Kidney (tissue), 13 donors: ENCODE measurements at regions not wholly inside any gene's neighbourhood (a gene's known extent, or its start where the extent isn't known, plus 50 kb on each side); places are given as distances from the start of the nearest gene placed in this dataset.

Experiments used
- DNase-seq, 5 donors: peaks; one replicate each; pipeline ENCODE4 v3.0.0-alpha.2; 2013 to 2020
- FAIRE-seq: peaks from 2 replicates; lab custom pipeline; 2012; peaks lifted over from hg19 to GRCh38; lab: Jason Lieb, UNC
- H3K27ac ChIP-seq, 2 donors: one replicate each; pipeline ENCODE4 v1.7.0; 2013; ENCODE audit warnings: low read depth in 2 of 2, low read length in 2 of 2, inconsistent platforms in 1 of 2
- H3K27me3 ChIP-seq: one replicate; pipeline ENCODE4 v1.7.1; 2013; ENCODE audit warnings: low read length, inconsistent platforms; ENCODE audit not compliant: control insufficient read depth, insufficient read depth
- H3K36me3 ChIP-seq, 3 donors: one replicate each; pipeline versions ENCODE4 v1.7.0 to v1.7.1; 2013; ENCODE audit warnings: low read length in 3 of 3, control low read depth in 1 of 3, inconsistent platforms in 1 of 3; ENCODE audit not compliant: insufficient read depth in 3 of 3, control insufficient read depth in 2 of 3
- H3K4me1 ChIP-seq, 3 donors: one replicate each; pipeline versions ENCODE4 v1.7.0 to v1.7.1; 2013; ENCODE audit warnings: low read length in 3 of 3, inconsistent platforms in 1 of 3, low read depth in 1 of 3; ENCODE audit not compliant: control insufficient read depth in 2 of 3, insufficient read depth in 2 of 3
- H3K4me3 ChIP-seq, 3 donors: one replicate each; pipeline versions ENCODE4 v1.7.0 to v1.8.1; 2013; ENCODE audit warnings: low read length in 3 of 3, control low read depth in 1 of 3, inconsistent platforms in 1 of 3
- H3K9ac ChIP-seq, 3 donors: one replicate each; pipeline versions ENCODE4 v1.7.0 to v1.7.1; 2013; ENCODE audit warnings: low read length in 3 of 3, control low read depth in 1 of 3, inconsistent platforms in 1 of 3
- H3K9me3 ChIP-seq, 3 donors: one replicate each; pipeline versions ENCODE4 v1.7.0 to v1.7.1; 2013; ENCODE audit warnings: low read length in 3 of 3, control low read depth in 1 of 3, inconsistent platforms in 1 of 3; ENCODE audit not compliant: control insufficient read depth in 2 of 3, insufficient read depth in 1 of 3
- intact Hi-C: fragments of 100-400 bp; cut with DNase I; formaldehyde crosslinking; loops from one replicate; pipeline ENCODE4 v1.11.1; 2022
- TF ChIP-seq, protein P1 (sequence below): IDR thresholded peaks from 3 replicates; pipeline ENCODE4 v1.5.1; 2012; ENCODE audit warnings: mild to moderate bottlenecking, moderate library complexity, borderline replicate concordance; ENCODE audit not compliant: insufficient read depth; ENCODE audit errors: extremely low read depth
- donor health status: control.
- donor health status: control.
- donor health status: control.
- donor health status: control.
- donor health status: control.
- donor health status: DM: yes; HTN: yes; CAD: no.
- donor health status: Normal renal cell carcinoma (clear cell type).

DNA sequence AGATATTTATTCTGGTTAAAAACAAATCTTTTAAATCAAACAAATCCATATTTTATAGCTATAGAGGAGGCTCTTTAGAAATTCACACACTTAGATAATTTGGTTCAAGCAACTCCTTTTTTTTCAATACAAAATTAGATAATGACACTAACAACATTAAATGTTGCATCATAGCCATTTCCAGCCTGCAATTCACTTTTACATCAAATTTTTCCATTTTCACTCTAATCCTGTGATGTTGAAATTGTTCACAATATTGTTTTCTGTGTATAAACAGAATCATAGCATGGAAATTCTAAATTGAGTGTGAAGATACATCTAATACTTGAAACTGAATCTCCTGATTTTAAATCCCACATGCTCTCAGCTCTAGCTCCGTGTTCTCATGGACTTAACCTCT, 482.6 kb downstream of the INHBA start:
- no peak for FAIRE-seq
- DNase-seq: no peak
- H3K9ac ChIP-seq: no peak overlapping the region
- no peaks in the 10 kb centered on the region for H3K27me3 ChIP-seq
- no peaks in the 10 kb centered on the region for H3K36me3 ChIP-seq
- TF ChIP-seq, protein P1, sequence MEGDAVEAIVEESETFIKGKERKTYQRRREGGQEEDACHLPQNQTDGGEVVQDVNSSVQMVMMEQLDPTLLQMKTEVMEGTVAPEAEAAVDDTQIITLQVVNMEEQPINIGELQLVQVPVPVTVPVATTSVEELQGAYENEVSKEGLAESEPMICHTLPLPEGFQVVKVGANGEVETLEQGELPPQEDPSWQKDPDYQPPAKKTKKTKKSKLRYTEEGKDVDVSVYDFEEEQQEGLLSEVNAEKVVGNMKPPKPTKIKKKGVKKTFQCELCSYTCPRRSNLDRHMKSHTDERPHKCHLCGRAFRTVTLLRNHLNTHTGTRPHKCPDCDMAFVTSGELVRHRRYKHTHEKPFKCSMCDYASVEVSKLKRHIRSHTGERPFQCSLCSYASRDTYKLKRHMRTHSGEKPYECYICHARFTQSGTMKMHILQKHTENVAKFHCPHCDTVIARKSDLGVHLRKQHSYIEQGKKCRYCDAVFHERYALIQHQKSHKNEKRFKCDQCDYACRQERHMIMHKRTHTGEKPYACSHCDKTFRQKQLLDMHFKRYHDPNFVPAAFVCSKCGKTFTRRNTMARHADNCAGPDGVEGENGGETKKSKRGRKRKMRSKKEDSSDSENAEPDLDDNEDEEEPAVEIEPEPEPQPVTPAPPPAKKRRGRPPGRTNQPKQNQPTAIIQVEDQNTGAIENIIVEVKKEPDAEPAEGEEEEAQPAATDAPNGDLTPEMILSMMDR: no peak
- H3K4me3 ChIP-seq: no peak overlapping the region
- intact Hi-C loops: no loop called here
- H3K9me3 ChIP-seq: no peaks in the 10 kb centered on the region
- H3K4me1 ChIP-seq: no peaks in the 10 kb centered on the region
- no peak overlapping the region for H3K27ac ChIP-seq

- no peaks in the 10 kb centered on the region for H3K27me3 ChIP-seq
- DNase-seq (no peak), FAIRE-seq (no peak)
- H3K27ac ChIP-seq: no peak overlapping the region
- intact Hi-C loops: no loop called here
- TF ChIP-seq, protein P1: no peak
- no peaks in the 10 kb centered on the region for H3K36me3 ChIP-seq
- no peak overlapping the region for H3K4me3 ChIP-seq
- no peak overlapping the region for H3K9ac ChIP-seq
- no peaks in the 10 kb centered on the region for H3K4me1 ChIP-seq
- H3K9me3 ChIP-seq: no peaks in the 10 kb centered on the region
Observed at GRCh38 chr7:41219276-41219675, 483.6 kb downstream of the INHBA start.

DNA sequence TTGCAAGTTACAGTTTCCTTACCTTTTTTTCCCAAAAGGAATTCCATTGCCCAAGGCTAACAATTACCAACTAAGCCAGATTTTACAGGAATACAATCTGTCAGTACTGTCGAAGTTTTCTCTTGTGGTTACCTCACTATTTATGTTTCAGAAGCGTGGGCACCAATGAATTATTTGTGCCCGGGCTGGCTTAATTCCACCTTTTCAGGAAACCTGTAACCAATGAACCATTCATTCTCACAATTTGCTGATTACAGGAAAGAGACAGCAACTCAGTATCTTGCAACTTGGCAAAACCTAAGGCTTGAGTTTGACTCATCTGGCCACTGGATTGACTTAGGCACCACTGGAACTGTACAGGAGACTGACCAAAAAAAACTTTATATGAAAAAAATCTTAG, 485.6 kb downstream of the INHBA start:
- TF ChIP-seq, protein P1: no peak
- intact Hi-C loops: no loop called here
- no peaks in the 10 kb centered on the region for H3K36me3 ChIP-seq
- H3K9ac ChIP-seq: no peak overlapping the region
- H3K4me1 ChIP-seq: no peaks in the 10 kb centered on the region
- DNase-seq: no peak
- FAIRE-seq: no peak
- no peaks in the 10 kb centered on the region for H3K9me3 ChIP-seq
- H3K4me3 ChIP-seq: no peak overlapping the region
- H3K27ac ChIP-seq: no peak overlapping the region
- H3K27me3 ChIP-seq: no peaks in the 10 kb centered on the region

DNA sequence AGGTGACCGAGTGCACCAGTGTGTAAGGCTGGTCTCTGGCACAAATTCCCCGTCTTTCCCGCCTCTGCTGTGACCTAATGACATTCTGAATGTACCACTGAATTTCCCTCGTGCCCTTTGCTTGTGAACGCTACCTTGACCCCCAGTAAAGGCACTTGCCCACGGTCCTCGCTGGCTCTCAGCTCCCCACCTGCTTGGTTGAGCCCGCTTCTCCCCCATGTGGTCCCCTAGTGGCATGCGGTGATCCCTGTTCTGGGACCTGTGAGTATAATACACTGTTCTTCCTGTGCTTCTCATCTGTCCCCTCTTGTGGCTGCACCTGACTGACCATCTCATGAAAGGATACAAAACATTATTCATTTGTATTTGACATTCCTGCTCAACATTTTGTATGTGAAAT, 495.7 kb downstream of the INHBA start:
- H3K9me3 ChIP-seq: no peaks in the 10 kb centered on the region
- no peak for FAIRE-seq
- no peaks in the 10 kb centered on the region for H3K4me1 ChIP-seq
- TF ChIP-seq, protein P1: no peak
- H3K27me3 ChIP-seq: no peaks in the 10 kb centered on the region
- no peak overlapping the region for H3K9ac ChIP-seq
- DNase-seq: no peak
- H3K27ac ChIP-seq: no peak overlapping the region
- no peaks in the 10 kb centered on the region for H3K36me3 ChIP-seq
- intact Hi-C loops: no loop called here
- no peak overlapping the region for H3K4me3 ChIP-seq
